ENCODE measurements at regions not wholly inside any gene's neighbourhood (a gene's known extent, or its start where the extent isn't known, plus 50 kb on each side); places are given as distances from the start of the nearest gene placed in this dataset.

- ChIA-PET CTCF (no interaction called here), POLR2A (no interaction called here)
- Histone ChIP-seq H3K27me3 (replicated peaks; ENCODE audit: control insufficient read depth, insufficient read depth, low read length) (no peaks in the 10 kb centered on the region), H3K9me3 (no peaks in the 10 kb centered on the region), H3K4me1 (no peaks in the 10 kb centered on the region), H3K4me3 (ENCODE audit: low read depth, low read length) (no peak overlapping the region), H3K36me3 (ENCODE audit: control insufficient read depth, insufficient read depth, low read length) (no peaks in the 10 kb centered on the region)
- Mint-ChIP-seq H3K9me3 (ENCODE audit: unreplicated experiment) (no peaks in the 10 kb centered on the region), H3K4me3 (ENCODE audit: unreplicated experiment) (no peak overlapping the region), H3K27me3 (ENCODE audit: insufficient read depth, unreplicated experiment) (peaks cover 3% of the 10 kb centered on the region), H3K4me1 (ENCODE audit: low read depth, unreplicated experiment) (no peaks in the 10 kb centered on the region), H3K27ac (ENCODE audit: unreplicated experiment) (no peak overlapping the region), H3K36me3 (ENCODE audit: insufficient read depth, unreplicated experiment) (no peaks in the 10 kb centered on the region)
- no peak for DNase-seq
- intact Hi-C loops (cut with micrococcal nuclease; ENCODE audit: unreplicated experiment) = no loop called here
- TF ChIP-seq CTCF (IDR thresholded peaks at IDR 0.05; ENCODE audit: insufficient read depth in 1 of 2, low read depth in 1 of 2, low read length in 1 of 2, severe bottlenecking in 1 of 2, unreplicated experiment in 1 of 2) = no peak
- BruUV-seq (replicated peaks) = no TSS peak
Observed at GRCh38 chr9:90020276-90020871, 415.6 kb downstream of the GADD45G start.

DNA sequence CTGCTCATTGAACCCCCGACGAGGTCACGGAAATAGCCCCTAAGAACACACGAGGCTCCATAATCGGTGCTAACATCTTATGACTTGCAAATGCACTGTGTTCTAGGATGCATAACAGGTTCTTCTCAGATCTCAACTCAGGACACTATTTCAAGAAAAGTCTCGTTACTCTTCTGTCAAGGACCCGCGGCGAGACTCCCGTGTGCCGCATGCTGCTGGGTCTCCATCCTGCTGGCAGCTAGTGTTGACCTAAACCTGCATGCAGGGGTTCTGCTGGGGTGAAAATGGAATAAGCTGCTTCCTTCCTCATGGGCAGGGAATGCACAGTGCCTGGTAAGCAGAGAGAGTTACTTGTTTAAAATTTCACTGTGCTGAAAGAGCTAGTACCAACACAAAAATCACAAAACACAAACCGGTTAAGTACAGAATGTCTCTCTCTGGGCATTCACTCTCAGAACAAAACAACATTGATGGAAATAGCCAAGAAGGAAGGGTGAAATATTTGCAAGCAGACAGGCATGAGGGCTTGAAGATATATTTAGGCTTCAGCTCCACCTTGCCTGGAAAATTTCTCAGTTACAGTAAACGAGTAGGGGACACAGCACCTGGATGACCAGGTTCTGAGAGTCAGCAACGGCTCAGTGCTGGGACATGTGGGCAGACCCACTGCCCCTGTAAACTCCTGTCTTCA is 416.5 kb downstream of the GADD45G start:
- ChIA-PET CTCF (no interaction called here), POLR2A (no interaction called here)
- H3K9me3 ChIP-seq = no peaks in the 10 kb centered on the region
- TF ChIP-seq CTCF (IDR thresholded peaks at IDR 0.05; ENCODE audit: insufficient read depth in 1 of 2, low read depth in 1 of 2, low read length in 1 of 2, severe bottlenecking in 1 of 2, unreplicated experiment in 1 of 2) = no peak
- Mint-ChIP-seq H3K4me3 (ENCODE audit: unreplicated experiment) (no peak overlapping the region), H3K36me3 (ENCODE audit: insufficient read depth, unreplicated experiment) (no peaks in the 10 kb centered on the region), H3K27me3 (ENCODE audit: insufficient read depth, unreplicated experiment) (peaks cover 3% of the 10 kb centered on the region), H3K4me1 (ENCODE audit: low read depth, unreplicated experiment) (no peaks in the 10 kb centered on the region), H3K27ac (ENCODE audit: unreplicated experiment) (no peak overlapping the region), H3K9me3 (ENCODE audit: unreplicated experiment) (no peaks in the 10 kb centered on the region)
- BruUV-seq (replicated peaks) = no TSS peak
- DNase-seq = no peak
- no peaks in the 10 kb centered on the region for H3K4me1 ChIP-seq
- H3K36me3 ChIP-seq (ENCODE audit: control insufficient read depth, insufficient read depth, low read length) = no peaks in the 10 kb centered on the region
- intact Hi-C loops (cut with micrococcal nuclease; ENCODE audit: unreplicated experiment) = no loop called here
- H3K4me3 ChIP-seq (ENCODE audit: low read depth, low read length) = no peak overlapping the region
- H3K27me3 ChIP-seq (replicated peaks; ENCODE audit: control insufficient read depth, insufficient read depth, low read length) = no peaks in the 10 kb centered on the region

- H3K4me3 Mint-ChIP-seq (ENCODE audit: unreplicated experiment) = no peak overlapping the region
Observed at GRCh38 chr9:90022474-90022873, 417.7 kb downstream of the GADD45G start.

More at GRCh38 chr9:90022474-90022873, 417.7 kb downstream of the GADD45G start:
- no peak overlapping the region for H3K27ac Mint-ChIP-seq (ENCODE audit: unreplicated experiment)
- DNase-seq = no peak
- POLR2A ChIA-PET = no interaction called here
- peaks cover 3% of the 10 kb centered on the region for H3K27me3 Mint-ChIP-seq (ENCODE audit: insufficient read depth, unreplicated experiment)
- no peaks in the 10 kb centered on the region for H3K4me1 Mint-ChIP-seq (ENCODE audit: low read depth, unreplicated experiment)
- BruUV-seq (replicated peaks) = no TSS peak
- no peak for TF ChIP-seq CTCF (IDR thresholded peaks at IDR 0.05; ENCODE audit: insufficient read depth in 1 of 2, low read depth in 1 of 2, low read length in 1 of 2, severe bottlenecking in 1 of 2, unreplicated experiment in 1 of 2)
- H3K36me3 ChIP-seq (ENCODE audit: control insufficient read depth, insufficient read depth, low read length) = no peaks in the 10 kb centered on the region
- CTCF ChIA-PET = no interaction called here
- H3K36me3 Mint-ChIP-seq (ENCODE audit: insufficient read depth, unreplicated experiment) = no peaks in the 10 kb centered on the region
- no peaks in the 10 kb centered on the region for H3K9me3 ChIP-seq
- intact Hi-C loops (cut with micrococcal nuclease; ENCODE audit: unreplicated experiment) = no loop called here
- H3K4me3 ChIP-seq (ENCODE audit: low read depth, low read length) = no peak overlapping the region
- H3K4me1 ChIP-seq = no peaks in the 10 kb centered on the region
- H3K27me3 ChIP-seq (replicated peaks; ENCODE audit: control insufficient read depth, insufficient read depth, low read length) = no peaks in the 10 kb centered on the region
- H3K9me3 Mint-ChIP-seq (ENCODE audit: unreplicated experiment) = no peaks in the 10 kb centered on the region

All from Caco-2 (cell line).